CD14-positive monocyte (primary cell): ENCODE measurements at regions not wholly inside any gene's neighbourhood (a gene's known extent, or its start where the extent isn't known, plus 50 kb on each side); places are given as distances from the start of the nearest gene placed in this dataset.

Experiments
- DNase-seq, 3 donors: peaks; one replicate each; pipeline ENCODE4 v3.0.0-alpha.2; 2011 to 2022
- H2AFZ ChIP-seq: 2 replicates; pipeline ENCODE4 v1.6.0; 2012; ENCODE audit warnings: mild to moderate bottlenecking, low read depth, low read length, inconsistent platforms; ENCODE audit not compliant: insufficient read depth, poor library complexity, severe bottlenecking
- H3K27ac ChIP-seq, 2 donors: 1 replicate in 1 of 2; 2 replicates in 1 of 2; pipeline ENCODE4 v1.5.1; 2012 to 2013; ENCODE audit warnings: low read length in 2 of 2, control low read depth in 1 of 2, inconsistent platforms in 1 of 2, low read depth in 1 of 2, mild to moderate bottlenecking in 1 of 2
- H3K27me3 ChIP-seq, 2 donors: one replicate each; pipeline versions ENCODE4 v1.6.0 to v1.6.1; 2011 to 2013; ENCODE audit warnings: low read length in 2 of 2; ENCODE audit not compliant: control insufficient read depth in 2 of 2, insufficient read depth in 2 of 2
- H3K36me3 ChIP-seq, 2 donors: replicated peaks in 1 of 2; 1 replicate in 1 of 2; 2 replicates in 1 of 2; pipeline versions ENCODE4 v1.5.1 to v1.6.1; 2012 to 2013; ENCODE audit warnings: low read length in 2 of 2, control low read depth in 1 of 2, inconsistent platforms in 1 of 2, mild to moderate bottlenecking in 1 of 2; ENCODE audit not compliant: insufficient read depth in 2 of 2, control insufficient read depth in 1 of 2
- H3K4me1 ChIP-seq, 2 donors: 1 replicate in 1 of 2; 2 replicates in 1 of 2; pipeline versions ENCODE4 v1.5.1 to v1.6.1; 2012 to 2013; ENCODE audit warnings: low read length in 2 of 2, control low read depth in 1 of 2, inconsistent platforms in 1 of 2, mild to moderate bottlenecking in 1 of 2, moderate library complexity in 1 of 2; ENCODE audit not compliant: insufficient read depth in 2 of 2, control insufficient read depth in 1 of 2
- H3K4me2 ChIP-seq: replicated peaks from 2 replicates; pipeline ENCODE3; 2012; ENCODE audit warnings: low read length, moderate library complexity, mild to moderate bottlenecking; ENCODE audit not compliant: poor library complexity, severe bottlenecking; ENCODE audit errors: extremely low read depth
- H3K4me3 ChIP-seq, 3 experiments: fragments of 200-600 bp in 1 of 3; sonication (generic) in 1 of 3; replicated peaks in 1 of 3; 1 replicate in 2 of 3; 2 replicates in 1 of 3; pipeline ENCODE4 v1.5.1; 2011 to 2013; ENCODE audit warnings: low read length in 3 of 3, mild to moderate bottlenecking in 3 of 3, control low read depth in 2 of 3, low read depth in 2 of 3, inconsistent platforms in 1 of 3, moderate library complexity in 1 of 3
- H3K79me2 ChIP-seq: 2 replicates; pipeline ENCODE4 v1.6.0; 2012; ENCODE audit warnings: mild to moderate bottlenecking, control low read depth, inconsistent platforms, low read length, moderate library complexity; ENCODE audit not compliant: insufficient read depth
- H3K9ac ChIP-seq: 2 replicates; pipeline ENCODE4 v1.6.0; 2017; ENCODE audit warnings: low read length, mild to moderate bottlenecking; ENCODE audit not compliant: insufficient read depth, poor library complexity, severe bottlenecking
- H3K9me3 ChIP-seq, 2 donors: replicated peaks in 1 of 2; 1 replicate in 1 of 2; 2 replicates in 1 of 2; pipeline versions ENCODE4 v1.5.1 to v1.6.1; 2012 to 2013; ENCODE audit warnings: low read length in 2 of 2, control low read depth in 1 of 2; ENCODE audit not compliant: control insufficient read depth in 1 of 2, insufficient read depth in 1 of 2
- H4K20me1 ChIP-seq: 2 replicates; pipeline ENCODE4 v1.6.0; 2012; ENCODE audit warnings: mild to moderate bottlenecking, low read length, control low read depth, moderate library complexity; ENCODE audit not compliant: insufficient read depth
- H3K27ac Mint-ChIP-seq, 7 donors: one replicate each; pipeline ENCODE4 v1.8.0; 2020; ENCODE audit warnings: mild to moderate bottlenecking in 7 of 7, mixed read lengths in 7 of 7, moderate library complexity in 6 of 7, inconsistent platforms in 2 of 7
- H3K27me3 Mint-ChIP-seq, 3 donors: one replicate each; pipeline ENCODE4 v1.8.0; 2021 to 2022; ENCODE audit warnings: low read depth in 3 of 3, mild to moderate bottlenecking in 3 of 3, mixed read lengths in 3 of 3, moderate library complexity in 3 of 3, inconsistent platforms in 1 of 3
- H3K36me3 Mint-ChIP-seq, 2 donors: one replicate each; pipeline ENCODE4 v1.8.0; 2020; ENCODE audit warnings: mixed read lengths in 2 of 2, inconsistent platforms in 1 of 2, mild to moderate bottlenecking in 1 of 2
- H3K4me1 Mint-ChIP-seq: one replicate; pipeline ENCODE4 v1.8.0; 2020; ENCODE audit warnings: mild to moderate bottlenecking, mixed read lengths
- H3K4me3 Mint-ChIP-seq, 2 donors: one replicate each; pipeline ENCODE4 v1.8.0; 2020; ENCODE audit warnings: mild to moderate bottlenecking in 2 of 2, mixed read lengths in 2 of 2, moderate library complexity in 1 of 2
- H3K9me3 Mint-ChIP-seq, 7 donors: one replicate each; pipeline ENCODE4 v1.8.0; 2020 to 2022; ENCODE audit warnings: mixed read lengths in 7 of 7, mild to moderate bottlenecking in 6 of 7, moderate library complexity in 6 of 7, inconsistent platforms in 2 of 7
- WGBS: methylation state at CpG from one replicate; pipeline ENCODE4 v1.1.5; 2013; ENCODE audit warnings: missing lambda C conversion rate; ENCODE audit not compliant: insufficient coverage; 5-methylcytosine and 5-hydroxymethylcytosine counted together
- intact Hi-C, 2 donors: fragments of 100-400 bp; cut with micrococcal nuclease; formaldehyde crosslinking; loops; one replicate each; pipeline versions ENCODE4 v1.15.0 to v1.15.1; 2023
- TF ChIP-seq, protein P1 (sequence below): fragments of 200-600 bp; IDR thresholded peaks from one replicate; pipeline ENCODE4 v1.8.0; 2022; ENCODE audit warnings: antibody characterized with exemption, mild to moderate bottlenecking

DNA sequence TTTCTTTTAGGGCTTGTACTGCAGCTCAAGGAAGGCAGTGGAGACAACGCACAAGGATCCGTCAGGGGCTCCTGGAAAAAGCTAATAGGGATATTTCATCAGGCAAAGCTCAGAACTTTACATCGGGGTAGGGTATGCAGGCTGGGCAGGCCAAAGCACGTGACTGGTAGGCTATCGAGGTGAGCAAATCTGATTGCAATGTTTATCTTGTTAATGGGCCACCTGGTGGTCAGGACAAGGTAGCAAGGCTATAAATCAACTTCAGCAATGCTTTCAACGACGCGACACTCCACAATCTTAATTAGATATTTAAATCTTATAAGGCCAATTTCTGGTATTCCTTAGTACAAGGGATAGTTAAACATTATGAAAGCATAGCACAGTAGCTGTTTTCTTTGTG, 1302.8 kb upstream of the EYS start:
- Mint-ChIP-seq H3K27ac (no peak overlapping the region), H3K36me3 (no peaks in the 10 kb centered on the region), H3K4me3 (no peak overlapping the region), H3K27me3 (no peaks in the 10 kb centered on the region), H3K4me1 (no peaks in the 10 kb centered on the region), H3K9me3 (peaks cover 0 to 7% (median 2%) of the 10 kb centered on the region in 7 donors)
- H2AFZ ChIP-seq = no peak overlapping the region
- H3K27ac ChIP-seq = no peak overlapping the region
- H3K9ac ChIP-seq = no peak overlapping the region
- no peaks in the 10 kb centered on the region for H3K36me3 ChIP-seq
- H4K20me1 ChIP-seq = no peaks in the 10 kb centered on the region
- intact Hi-C loops = loop anchor here in 1 of 2 donors (10.0 kb wide), 1 partner anchor 1645 kb away; no protein-coding TSS in a partner anchor
- DNase-seq = no peak
- WGBS = 76% methylated on average over 4 of the region's 8 CpGs
- no peak overlapping the region for H3K4me2 ChIP-seq
- H3K4me3 ChIP-seq = no peak overlapping the region
- no peaks in the 10 kb centered on the region for H3K4me1 ChIP-seq
- H3K9me3 ChIP-seq = no peaks in the 10 kb centered on the region
- H3K79me2 ChIP-seq = no peaks in the 10 kb centered on the region
- TF ChIP-seq, protein P1, sequence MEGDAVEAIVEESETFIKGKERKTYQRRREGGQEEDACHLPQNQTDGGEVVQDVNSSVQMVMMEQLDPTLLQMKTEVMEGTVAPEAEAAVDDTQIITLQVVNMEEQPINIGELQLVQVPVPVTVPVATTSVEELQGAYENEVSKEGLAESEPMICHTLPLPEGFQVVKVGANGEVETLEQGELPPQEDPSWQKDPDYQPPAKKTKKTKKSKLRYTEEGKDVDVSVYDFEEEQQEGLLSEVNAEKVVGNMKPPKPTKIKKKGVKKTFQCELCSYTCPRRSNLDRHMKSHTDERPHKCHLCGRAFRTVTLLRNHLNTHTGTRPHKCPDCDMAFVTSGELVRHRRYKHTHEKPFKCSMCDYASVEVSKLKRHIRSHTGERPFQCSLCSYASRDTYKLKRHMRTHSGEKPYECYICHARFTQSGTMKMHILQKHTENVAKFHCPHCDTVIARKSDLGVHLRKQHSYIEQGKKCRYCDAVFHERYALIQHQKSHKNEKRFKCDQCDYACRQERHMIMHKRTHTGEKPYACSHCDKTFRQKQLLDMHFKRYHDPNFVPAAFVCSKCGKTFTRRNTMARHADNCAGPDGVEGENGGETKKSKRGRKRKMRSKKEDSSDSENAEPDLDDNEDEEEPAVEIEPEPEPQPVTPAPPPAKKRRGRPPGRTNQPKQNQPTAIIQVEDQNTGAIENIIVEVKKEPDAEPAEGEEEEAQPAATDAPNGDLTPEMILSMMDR = no peak
- H3K27me3 ChIP-seq = no peaks in the 10 kb centered on the region

DNA sequence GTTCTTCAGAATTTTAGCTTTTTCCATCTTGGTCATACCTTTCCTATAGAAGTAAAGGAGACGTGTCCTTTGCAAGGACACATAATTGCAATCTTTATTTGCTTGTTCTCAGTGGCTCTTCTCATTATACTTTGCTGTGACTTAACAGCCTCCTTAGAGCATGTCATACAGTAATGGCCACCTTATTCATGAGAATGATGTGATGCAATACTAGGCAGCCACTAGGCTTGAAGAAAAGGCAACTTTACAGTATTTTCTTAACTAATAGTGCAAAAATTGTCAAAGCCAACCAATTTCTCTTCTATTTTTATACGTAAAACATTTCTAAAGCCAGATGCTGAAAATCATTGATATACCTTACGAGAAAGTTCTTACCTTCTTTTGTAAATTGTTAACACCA, 1296.8 kb upstream of the EYS start:
- Mint-ChIP-seq H3K9me3 (peaks cover 0 to 14% (median 2%) of the 10 kb centered on the region in 7 donors), H3K36me3 (no peaks in the 10 kb centered on the region), H3K27ac (no peak overlapping the region), H3K4me3 (no peak overlapping the region), H3K4me1 (no peaks in the 10 kb centered on the region), H3K27me3 (no peaks in the 10 kb centered on the region)
- Histone ChIP-seq H3K27me3 (no peaks in the 10 kb centered on the region), H4K20me1 (no peaks in the 10 kb centered on the region), H3K36me3 (no peaks in the 10 kb centered on the region), H3K4me3 (no peak overlapping the region), H3K27ac (no peak overlapping the region), H3K9me3 (peaks cover 2 to 3% of the 10 kb centered on the region in 2 donors), H2AFZ (no peak overlapping the region), H3K9ac (no peak overlapping the region), H3K4me2 (no peak overlapping the region), H3K79me2 (no peaks in the 10 kb centered on the region), H3K4me1 (no peaks in the 10 kb centered on the region)
- no peak for DNase-seq
- TF ChIP-seq, protein P1 = no peak
- WGBS = no CpG with 5 or more reads among the region's 3 CpGs
- intact Hi-C loops = loop anchor here in 1 of 2 donors (10.0 kb wide), 1 partner anchor 1639 kb away; no protein-coding TSS in a partner anchor
